ENCODE measurements at regions not wholly inside any gene's neighbourhood (a gene's known extent, or its start where the extent isn't known, plus 50 kb on each side); places are given as distances from the start of the nearest gene placed in this dataset.

DNA sequence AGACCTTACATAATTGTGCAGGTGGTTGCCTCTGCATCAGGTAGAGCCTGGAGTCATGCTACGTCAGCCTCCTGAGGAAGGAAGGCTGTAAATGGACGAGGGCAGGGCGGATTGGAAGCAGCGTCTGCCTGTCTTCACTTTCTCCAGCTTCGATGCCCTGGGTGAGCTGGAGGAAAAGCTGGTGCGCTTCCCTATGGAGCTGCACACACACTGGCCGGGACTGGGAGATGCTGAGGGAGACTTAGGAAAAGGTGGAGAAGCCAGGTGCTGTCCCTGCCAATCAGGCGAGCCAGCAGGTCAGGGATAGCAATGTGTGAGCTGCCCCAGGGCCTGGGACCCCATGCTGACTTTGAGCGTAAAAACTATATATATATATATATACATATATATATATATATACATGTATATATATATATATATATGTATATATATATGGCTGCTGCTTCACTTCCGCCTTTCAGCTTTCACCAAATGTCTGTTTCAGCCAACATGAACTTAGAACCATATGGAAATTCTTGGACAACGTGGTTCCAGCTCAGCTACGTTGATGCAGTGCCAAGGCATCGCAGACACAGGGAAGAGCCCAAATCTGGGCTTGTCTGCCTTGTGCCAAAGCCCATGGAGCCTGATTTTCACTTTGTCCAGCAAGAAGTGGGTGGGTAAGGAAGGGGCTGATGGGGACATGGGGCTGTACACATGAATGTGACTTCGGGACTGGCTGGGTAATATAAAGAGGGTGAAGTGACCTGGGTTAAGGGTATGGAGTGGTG lies 71.5 kb upstream of the NKD1 start:
- Histone ChIP-seq H3K9me3 (no peaks in the 10 kb centered on the region), H3K4me3 (no peak overlapping the region), H3K36me3 (no peaks in the 10 kb centered on the region), H3K27me3 (peaks cover 0 to 4% (median 0%) of the 10 kb centered on the region in 4 donors), H3K27ac (no peak overlapping the region), H3K4me1 (no peaks in the 10 kb centered on the region)
- TF ChIP-seq POLR2A (IDR thresholded peaks at IDR 0.05) (no peak), POLR2AphosphoS5 (IDR thresholded peaks at IDR 0.05) (no peak), CTCF (IDR thresholded peaks at IDR 0.05) (no peak), EP300 (IDR thresholded peaks at IDR 0.05) (no peak)
- ATAC-seq (ENCODE audit: low FRiP score in 2 of 2) (no peak), DNase-seq (no peak)
- WGBS, 2 donors: 78 to 79% methylated on average over 12 to 14 of the region's 14 CpGs

DNA sequence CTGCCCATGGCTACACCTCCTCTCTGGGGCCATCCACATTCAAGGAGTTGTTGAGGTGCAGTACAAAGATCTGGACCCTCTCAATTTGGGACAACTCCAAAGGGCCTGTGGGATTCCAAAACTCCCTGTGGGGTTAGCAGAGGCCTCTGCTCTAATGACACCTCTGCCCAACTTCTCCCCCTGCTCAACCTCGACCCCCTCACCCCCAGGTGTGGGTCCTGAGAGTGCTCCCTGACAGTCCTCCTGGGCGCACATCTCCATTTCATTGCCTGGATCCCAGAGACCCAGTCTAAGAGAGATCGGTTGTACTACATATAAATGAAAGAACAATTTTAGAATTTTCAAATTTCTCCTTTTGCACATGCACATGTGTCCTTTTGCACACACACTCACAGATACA lies 73.0 kb upstream of the NKD1 start:
- no peaks in the 10 kb centered on the region for H3K4me1 ChIP-seq
- TF ChIP-seq CTCF (IDR thresholded peaks at IDR 0.05) (no peak), POLR2A (IDR thresholded peaks at IDR 0.05) (no peak), EP300 (IDR thresholded peaks at IDR 0.05) (no peak), POLR2AphosphoS5 (IDR thresholded peaks at IDR 0.05) (no peak)
- H3K27ac ChIP-seq: no peak overlapping the region
- H3K9me3 ChIP-seq: no peaks in the 10 kb centered on the region
- ATAC-seq (ENCODE audit: low FRiP score in 2 of 2) (no peak), DNase-seq (no peak)
- no peaks in the 10 kb centered on the region for H3K36me3 ChIP-seq
- peaks cover 0 to 4% (median 0%) of the 10 kb centered on the region in 4 donors for H3K27me3 ChIP-seq
- WGBS, 2 donors: 72 to 84% methylated on average over 3 of the region's 3 CpGs
- no peak overlapping the region for H3K4me3 ChIP-seq

GRCh38 chr16:50474138-50474537 lies 74.1 kb upstream of the NKD1 start:
- H3K27ac ChIP-seq: no peak overlapping the region
- 53 to 63% methylated on average over 2 of the region's 2 CpGs for WGBS, 2 donors
- H3K4me1 ChIP-seq: no peaks in the 10 kb centered on the region
- H3K36me3 ChIP-seq: no peaks in the 10 kb centered on the region
- ATAC-seq (ENCODE audit: low FRiP score in 2 of 2) (no peak), DNase-seq (no peak)
- no peak overlapping the region for H3K4me3 ChIP-seq
- no peak for TF ChIP-seq POLR2A (IDR thresholded peaks at IDR 0.05)
- no peak for TF ChIP-seq EP300 (IDR thresholded peaks at IDR 0.05)
- TF ChIP-seq CTCF (IDR thresholded peaks at IDR 0.05): no peak
- no peak for TF ChIP-seq POLR2AphosphoS5 (IDR thresholded peaks at IDR 0.05)
- peaks cover 0 to 4% (median 0%) of the 10 kb centered on the region in 4 donors for H3K27me3 ChIP-seq
- no peaks in the 10 kb centered on the region for H3K9me3 ChIP-seq

DNA sequence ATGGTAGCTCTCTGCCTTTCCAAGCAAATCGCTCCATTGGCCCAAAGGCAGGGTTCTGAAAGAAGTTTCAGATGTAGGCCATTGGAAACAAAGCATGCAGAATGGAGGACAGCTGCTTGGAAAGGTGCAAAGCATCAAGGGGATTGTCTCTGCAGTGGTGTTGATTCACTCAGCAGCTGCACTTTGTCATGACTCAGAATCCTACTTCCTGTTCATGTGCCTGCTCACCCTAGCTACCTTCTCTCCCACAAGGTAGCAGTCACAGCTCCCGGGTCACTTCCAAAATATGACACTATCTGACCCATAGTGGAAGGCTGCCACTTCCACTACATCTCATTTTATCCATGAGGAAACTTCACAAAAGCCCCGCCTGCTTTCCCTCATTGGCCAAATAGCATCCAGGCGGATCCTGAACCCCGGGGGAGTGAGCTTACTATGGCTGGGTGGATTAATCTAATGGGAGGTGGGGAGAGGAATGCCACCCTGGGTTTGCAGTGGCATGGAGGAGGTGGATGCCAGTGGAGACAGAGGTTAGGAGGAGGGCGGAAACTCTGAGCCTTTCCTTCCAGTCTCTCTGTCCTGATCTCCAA lies 74.7 kb upstream of the NKD1 start:
- ATAC-seq (ENCODE audit: low FRiP score in 2 of 2): no peak
- no peak overlapping the region for H3K4me3 ChIP-seq
- WGBS, 2 donors: 82% methylated on average over 6 of the region's 6 CpGs
- peaks cover under 1 to 2% (median 1%) of the 10 kb centered on the region in 4 donors for H3K4me1 ChIP-seq
- TF ChIP-seq CTCF (IDR thresholded peaks at IDR 0.05) (no peak), POLR2AphosphoS5 (IDR thresholded peaks at IDR 0.05) (no peak), EP300 (IDR thresholded peaks at IDR 0.05) (no peak), POLR2A (IDR thresholded peaks at IDR 0.05) (no peak)
- DNase-seq: no peak
- no peaks in the 10 kb centered on the region for H3K36me3 ChIP-seq
- peaks cover 0 to 4% (median under 1%) of the 10 kb centered on the region in 4 donors for H3K27me3 ChIP-seq
- H3K9me3 ChIP-seq: no peaks in the 10 kb centered on the region
- H3K27ac ChIP-seq: no peak overlapping the region

Measured in upper lobe of left lung (tissue), 6 donors.